GM19043 (cell line): ENCODE measurements at regions not wholly inside any gene's neighbourhood (a gene's known extent, or its start where the extent isn't known, plus 50 kb on each side); places are given as distances from the start of the nearest gene placed in this dataset.
A peak's percentile ranks its signal among the peaks of the same experiment; 100 is the strongest.

Experiments used
- ATAC-seq: cut with Tn5 transposase; IDR thresholded peaks from one replicate; pipeline ENCODE4 v1.9.1; 2021; ENCODE audit warnings: low read depth; ENCODE audit not compliant: unreplicated experiment

DNA sequence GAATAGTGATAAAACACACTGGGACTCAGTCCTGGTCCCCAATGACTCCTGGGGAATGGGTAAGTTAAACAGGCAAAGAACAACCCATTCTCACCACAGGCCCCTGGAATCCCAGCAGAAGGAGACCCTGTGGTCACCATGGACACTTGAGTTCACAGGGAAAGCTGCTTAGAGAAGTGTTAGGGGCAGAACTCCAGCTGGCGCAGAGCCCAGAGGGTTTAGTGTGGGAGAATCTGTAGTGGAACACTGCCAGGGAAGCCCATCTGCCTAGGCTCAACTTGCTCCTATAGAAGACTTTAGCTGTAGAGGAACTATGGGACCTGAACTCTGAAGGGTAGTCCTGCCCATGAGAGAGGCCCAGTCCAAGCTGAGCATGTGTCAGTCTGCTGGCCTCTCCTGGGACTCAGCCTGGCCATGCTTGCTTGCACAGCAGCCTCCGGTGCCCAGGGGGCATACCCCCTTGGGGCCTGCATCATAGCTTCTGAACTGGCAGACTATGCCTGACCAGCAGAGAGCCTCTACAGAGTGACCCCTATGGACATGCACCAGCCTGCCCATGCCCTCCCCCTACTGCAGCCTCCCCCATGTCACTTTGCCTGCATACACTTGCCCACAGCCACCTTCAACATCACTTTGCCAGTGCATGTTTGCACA is 343.5 kb downstream of the IDS start:
- no peak for ATAC-seq

DNA sequence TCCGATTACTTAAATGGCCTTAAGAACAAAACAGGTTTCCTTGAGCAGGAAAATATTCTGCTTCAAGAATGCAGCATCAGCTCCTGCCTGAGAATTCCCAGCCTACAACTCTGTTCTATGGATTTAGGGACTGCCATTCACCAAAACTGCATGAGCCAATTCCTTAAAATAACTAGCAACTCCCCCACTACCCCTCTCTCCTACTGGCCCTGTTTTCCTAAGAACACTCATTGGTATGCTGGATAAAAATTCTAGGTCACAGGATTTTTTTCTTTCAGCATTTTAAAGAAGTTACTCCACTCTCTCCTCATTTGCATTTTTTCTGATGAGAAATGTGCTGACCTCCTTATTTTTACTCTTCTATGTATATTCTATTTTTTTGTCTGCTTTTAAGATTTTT is 347.1 kb downstream of the IDS start:
- no peak for ATAC-seq

DNA sequence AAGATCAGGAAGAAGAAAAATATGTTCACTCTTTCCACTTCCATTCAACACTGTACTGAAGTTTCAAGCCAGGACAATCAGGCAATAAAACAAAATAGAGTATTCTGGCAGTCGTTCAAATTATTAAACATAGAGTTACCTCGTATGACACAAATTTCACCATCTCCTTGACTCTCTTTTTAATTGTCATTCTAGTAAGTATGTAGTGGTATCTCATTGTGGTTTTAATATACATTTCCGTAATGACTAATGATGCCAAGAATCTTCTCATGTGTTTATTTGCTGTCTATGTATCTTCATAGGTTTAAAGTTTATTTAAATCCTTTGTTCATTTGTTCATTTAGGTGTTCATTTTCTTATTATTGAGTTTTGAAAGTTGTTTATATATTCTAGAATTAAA is 352.2 kb downstream of the IDS start:
- ATAC-seq = no peak

DNA sequence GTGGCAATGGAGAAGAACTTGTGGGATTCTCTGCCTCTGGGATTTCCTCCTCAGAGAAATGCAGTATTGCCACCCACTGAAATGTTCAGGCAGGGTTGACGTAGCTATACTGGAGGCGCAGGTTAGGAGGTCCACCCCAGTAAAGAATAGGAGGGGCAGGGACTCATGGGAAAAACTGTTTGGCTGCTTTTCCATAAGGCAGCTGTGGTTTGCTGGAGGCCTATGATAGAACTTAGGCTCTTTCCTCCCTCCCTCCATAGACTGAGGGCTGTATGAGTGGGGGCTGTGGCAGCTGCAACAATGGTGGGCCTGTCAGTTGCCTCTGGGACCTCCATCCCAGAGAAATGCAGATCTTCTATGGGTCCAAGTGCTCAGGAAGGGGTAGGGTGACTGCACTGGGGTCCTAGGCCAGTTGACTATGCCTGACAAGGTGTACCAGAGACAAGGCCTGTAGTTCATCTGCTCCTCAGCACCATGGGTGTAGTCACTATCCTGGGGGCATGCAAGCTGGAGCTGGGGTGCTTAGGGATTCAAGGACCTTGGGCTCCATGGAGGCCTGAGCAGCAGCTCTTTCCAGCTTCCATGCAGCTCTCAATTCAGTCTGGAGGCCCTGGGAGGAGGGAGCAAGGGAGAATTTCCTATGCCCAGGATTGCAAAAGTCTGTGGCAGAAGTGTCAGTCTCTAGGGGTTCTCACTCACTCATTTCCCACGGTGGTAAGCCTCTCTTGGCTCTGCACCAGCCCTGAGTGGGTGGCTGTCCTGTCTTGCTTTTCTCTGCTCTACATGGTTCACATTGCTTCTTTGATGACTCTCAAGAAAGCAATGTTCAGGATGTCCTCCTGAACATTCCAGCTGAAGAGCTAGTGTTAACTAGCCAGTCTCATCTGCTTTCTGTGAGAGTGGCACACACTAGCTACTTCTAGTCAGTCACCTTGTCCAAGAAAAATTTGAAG is 353.0 kb downstream of the IDS start:
- no peak for ATAC-seq

DNA sequence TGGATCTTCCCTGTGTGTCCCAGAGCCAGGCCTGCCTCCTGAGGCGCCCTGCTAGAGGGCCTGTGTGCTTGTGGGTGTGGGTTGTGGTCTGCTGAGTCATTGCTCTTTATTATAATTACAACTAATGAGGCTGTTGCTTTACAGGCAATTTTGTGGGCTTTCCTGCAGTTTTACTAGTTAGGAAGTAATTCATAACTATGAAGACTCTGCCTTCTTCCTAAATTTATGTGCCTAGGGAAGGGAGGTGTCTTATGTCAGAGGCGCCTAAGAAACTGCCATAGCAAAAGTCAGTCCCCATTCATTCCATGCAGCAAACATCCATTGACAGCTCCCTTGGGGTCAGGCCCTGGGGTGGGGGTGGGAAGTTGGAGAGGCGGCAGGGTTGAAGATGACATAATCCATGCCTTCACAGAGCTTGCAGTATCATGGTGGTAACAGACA is 359.2 kb downstream of the IDS start:
- no peak for ATAC-seq

DNA sequence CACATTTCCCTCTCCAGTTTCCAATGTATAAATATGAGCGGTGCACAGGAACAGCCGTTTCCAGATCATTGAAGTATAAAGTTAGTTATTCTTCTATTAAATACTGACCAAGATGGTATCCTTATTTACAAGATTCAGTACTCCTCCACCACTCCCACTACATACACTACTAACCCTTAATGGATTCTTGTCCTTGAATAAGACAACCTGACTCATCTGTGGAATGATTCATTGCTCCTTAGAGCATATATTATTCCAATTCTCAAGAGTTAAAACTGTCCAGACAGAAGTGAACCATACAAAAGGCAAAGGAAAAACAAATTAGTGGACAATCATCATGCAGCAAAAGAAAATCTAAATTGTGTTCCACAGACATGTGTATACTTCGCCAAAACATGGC is 373.3 kb downstream of the IDS start:
- ATAC-seq = no peak

DNA sequence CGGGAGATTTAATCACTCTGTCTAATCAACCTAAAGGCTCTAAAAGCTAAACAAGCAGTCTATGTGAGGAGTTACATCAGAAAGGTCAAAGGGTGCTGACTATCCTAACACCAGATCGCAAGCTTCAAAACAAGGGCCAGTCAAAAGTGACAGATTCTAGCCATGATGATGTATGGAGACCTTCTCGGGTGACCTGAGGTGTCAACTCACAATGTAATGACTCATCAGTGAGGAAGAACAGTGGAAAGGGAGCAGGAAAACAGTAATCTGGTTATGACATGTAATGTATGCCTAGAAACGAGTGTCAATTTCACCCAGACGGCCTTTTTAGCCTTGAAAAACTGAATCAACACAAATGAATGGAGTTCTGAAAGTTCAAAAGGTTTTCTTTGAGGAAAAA is 375.3 kb downstream of the IDS start:
- no peak for ATAC-seq

DNA sequence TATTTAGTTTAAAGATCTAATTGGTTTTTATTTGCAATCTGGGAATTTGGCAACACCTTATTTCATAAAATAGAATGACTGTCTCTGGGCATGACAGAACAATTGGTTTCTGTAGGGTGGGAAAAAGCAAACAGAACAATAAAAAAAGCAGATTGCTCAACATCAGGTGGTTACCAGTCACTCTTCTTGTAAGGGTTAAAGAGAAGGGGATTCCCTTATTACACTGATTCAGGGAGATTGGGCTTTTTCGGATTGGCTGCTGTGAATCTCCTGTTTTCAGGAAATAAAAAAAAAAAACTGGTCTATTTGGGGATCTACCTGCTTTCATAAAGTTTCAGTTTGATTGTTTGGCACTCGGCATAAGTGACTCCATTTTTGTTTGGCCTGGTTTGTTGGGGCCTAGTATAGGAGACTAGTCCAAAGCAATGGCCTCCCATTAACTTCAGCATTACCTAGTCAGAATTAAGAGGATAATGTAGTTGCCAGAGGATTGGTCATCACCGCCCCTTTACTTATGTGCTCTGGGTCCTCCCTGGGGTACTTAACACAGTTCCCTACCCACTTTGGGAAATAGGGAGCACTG is 380.5 kb downstream of the IDS start:
- ATAC-seq = no peak

DNA sequence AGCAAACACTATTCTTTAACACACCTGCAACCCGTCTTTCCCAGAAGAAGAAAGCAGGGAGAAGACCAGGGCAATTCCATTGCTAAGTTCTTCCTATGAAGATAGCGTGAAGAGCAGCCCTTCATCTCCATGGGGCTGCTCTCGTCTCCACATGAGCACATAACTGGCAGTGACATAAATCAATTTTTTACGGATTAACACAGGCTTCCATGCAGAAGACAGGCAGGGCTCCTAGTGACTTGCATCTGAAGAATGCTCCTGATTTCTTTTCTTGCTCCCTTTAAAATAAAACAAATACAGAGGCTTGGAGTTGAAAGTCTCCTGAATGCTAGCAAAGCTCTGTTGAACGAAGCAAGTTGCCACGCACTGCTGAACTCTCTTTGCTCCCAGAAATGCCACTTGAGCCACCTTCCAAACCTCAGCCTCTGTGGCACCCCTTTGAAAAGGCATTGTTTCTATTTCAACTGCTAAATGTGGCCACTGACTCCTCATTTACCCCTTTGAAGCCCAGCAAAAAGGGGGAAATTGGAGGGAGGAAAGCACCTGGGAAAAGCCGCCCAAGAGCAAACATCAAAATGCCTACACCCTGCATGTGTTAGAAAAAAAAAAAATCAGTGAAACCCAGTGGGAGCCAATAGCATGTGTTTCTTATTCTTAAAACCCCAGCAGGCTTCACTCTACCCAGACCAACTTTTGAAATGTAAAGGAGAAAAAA is 383.7 kb downstream of the IDS start:
- ATAC-seq = no peak

DNA sequence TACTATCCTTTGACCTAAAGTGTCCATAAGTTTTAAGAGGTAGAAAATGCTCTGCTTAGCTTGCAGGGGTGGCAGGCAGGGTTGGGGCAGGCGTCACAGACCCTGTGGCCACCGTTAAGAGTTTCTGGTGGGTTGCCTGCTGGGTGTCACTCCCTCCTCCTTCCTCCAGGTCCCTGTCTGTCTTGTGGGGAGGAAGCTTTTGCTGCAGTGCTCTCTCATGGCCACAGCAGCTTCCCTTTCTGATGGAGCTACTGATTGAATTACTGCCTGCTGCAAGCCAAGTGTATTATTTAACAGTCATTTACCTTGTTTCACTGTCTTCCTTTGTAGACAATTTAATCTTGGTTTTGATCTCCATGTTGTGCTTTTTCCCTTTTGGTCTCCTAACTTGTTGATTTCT is 384.6 kb downstream of the IDS start:
- ATAC-seq = no peak

DNA sequence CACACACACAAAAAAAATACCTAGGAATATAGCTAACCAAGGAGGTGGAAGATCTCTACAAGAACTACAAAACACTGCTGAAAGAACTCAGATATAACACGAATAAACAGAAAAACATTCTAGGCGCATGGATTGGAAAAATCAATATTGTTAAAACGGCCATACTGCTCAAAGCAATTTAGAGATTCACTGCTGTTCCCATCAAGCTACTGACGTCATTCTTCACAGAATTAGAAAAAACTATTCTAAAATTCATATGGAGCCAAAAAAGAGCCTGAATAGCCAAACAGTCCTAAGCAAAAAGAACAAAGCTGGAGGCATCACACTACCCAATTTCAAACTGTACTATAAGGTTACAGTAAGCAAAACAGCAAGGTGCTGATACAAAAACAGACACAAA is 390.2 kb downstream of the IDS start:
- ATAC-seq = no peak

DNA sequence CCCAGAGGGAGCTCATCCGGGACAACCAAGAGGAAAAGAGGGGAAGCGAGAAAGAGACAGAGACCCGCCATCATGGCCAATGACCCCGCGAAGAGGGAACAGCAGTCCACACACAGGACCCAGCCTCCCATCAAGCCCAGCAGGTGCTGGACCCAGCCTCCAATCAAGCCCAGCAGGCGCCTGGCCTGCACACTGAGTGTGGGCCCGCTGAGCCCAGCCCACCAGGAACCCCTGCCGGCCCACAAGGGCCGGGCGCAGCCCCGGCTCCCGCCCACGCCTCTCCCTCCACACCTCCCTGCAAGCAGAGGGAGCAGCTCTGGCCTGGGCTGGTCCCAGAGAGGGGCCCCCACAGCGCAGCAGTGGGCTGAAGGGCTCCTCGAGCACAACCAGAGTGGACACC is 391.1 kb downstream of the IDS start:
- ATAC-seq = no peak

DNA sequence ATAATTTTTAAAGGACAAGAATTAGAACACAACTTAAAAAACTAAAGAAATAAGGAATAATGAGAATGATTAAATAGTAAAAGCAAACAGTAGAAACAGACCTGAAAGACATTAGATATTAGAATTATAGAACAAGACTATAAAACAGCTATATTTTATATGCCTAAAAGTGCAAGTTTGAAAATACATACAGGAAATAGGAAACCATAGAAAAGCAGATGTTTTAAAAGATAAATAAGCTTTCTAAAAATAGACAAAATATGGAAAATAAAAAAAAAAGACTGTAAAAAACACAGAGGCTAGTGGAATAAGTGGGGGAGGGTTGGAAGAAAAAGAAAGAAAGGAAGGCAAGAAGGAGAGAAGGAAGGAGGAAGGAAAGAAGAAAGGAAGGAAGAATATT is 407.3 kb downstream of the IDS start:
- ATAC-seq = no peak

DNA sequence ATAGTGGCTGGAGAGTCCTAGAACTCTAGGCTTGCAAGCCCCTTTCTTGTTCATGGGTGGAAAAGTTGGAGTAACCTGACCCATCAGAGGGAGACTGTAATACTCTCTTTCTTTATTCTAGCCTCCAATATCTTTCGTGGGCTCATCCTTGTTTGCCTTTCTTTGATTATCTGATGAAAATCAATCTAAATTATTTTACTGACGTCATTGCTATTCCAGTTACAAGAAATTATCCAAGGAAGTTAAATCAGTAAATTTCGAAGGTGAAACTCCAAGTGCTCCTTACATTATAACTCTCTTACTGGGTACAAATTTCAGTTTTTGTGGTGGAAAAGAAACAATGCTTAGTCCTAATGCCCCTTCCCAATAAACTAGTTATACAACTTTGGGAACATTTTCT is 412.9 kb downstream of the IDS start:
- ATAC-seq = no peak

DNA sequence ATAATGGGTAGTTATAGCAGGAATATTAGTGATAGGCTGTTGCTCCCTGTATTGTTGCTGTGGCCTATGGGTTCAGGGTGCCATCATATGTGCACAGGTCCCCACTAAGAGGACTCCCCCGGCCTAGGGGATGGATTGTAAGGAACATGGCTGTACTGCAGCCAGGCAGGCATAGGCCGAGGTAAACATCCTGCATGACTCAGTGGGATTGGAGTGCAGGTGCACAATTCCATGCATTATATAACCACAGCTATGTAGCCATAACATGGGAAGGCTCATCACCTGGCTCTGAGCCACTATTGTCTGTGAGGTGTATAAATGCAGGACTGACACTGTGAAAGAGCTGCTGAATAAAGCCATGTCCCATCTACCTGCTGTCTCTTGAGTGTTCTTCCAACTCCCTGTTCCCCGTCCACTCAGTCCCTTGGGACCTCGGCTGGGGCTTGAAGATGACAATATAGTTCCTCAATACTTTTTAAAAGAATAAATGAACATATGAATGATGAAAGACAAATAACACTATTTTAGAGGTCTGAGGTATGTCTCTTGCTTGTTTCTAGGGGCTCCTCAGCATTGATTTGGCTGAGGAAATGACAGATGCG is 425.2 kb downstream of the IDS start:
- no peak for ATAC-seq

DNA sequence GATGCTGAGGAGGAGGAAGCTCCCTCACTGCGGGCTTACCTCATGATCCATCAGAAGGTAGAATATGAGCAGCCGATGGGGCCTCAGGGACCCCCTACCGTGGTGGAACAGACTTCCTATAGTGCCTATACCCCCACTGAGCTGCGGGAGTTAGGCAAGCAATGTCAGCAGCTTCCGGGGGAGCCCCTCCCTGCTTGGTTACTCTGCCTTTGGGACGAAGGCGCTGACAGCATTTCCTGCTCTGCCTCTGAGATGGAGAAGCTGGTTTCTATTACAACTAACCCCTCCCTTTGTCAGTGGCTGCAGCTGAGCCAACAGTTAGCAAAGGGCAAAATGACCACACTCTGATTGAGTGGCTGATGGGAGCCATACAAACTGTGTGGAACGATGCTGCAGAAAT is 430.7 kb downstream of the IDS start:
- ATAC-seq = peak; percentile 59

DNA sequence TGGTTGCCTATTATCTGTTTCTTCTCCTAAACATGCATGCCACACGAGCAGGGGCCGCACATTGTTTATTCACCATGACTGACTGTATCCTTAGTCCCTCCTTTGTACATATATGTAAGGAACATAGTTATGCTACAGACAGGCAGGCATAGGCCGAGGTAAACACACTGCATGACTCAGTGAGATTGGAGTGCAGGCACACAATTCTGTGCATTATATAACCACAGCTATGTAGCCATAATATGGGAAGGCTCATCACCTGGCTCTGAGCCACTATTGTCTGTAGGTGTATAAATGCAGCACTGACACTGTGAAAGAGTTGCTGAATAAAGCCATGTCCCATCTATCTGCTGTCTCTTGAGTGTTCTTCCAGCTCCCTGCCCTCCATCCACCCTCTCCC is 431.6 kb downstream of the IDS start:
- ATAC-seq = no peak

DNA sequence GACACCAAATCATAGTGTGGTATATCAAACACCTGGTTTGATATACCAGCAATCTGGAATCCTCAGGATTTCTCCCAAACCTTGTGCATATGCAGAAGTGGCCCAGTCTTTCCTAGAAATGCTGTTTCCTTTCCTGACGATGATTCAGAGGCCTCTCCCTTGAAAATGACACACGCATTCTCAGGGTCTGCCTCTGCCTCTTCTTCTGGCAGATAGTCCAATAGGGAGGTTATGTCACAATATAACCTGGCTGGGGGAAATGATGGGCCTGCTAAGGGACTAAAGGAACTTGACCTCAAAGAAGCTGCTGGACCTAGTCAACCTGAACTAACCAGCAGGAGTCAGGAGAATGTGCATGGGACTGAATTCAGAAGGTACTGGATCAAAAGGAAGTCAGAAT is 435.2 kb downstream of the IDS start:
- no peak for ATAC-seq

DNA sequence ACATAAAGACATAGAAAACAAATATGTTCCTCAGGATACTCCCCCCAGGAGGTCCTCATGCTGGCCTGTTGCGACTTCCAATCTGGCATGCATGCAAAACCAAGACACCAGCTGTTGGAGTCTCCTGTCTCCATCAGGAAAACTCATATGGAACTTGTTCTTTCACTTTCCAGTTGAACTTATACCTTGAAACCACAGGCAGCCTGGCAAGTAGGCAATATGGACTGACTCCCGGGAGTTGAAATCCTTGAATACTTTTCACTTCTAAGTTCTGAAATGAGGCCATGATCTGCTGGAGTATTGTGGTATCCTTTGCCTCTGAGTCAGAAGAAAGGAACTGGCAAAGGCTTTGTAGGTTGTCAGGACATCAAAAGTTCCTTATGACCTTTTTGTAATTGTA is 444.2 kb downstream of the IDS start:
- no peak for ATAC-seq
